Testis (tissue), 2 donors: ENCODE measurements at regions not wholly inside any gene's neighbourhood (a gene's known extent, or its start where the extent isn't known, plus 50 kb on each side); places are given as distances from the start of the nearest gene placed in this dataset.

Experiments
- DNase-seq: peaks from one replicate; pipeline ENCODE4 v3.0.0-alpha.2; 2019
- H3K27ac ChIP-seq, 2 donors: fragments of 200-600 bp; sonication (generic); one replicate each; pipeline ENCODE4 v1.5.1; 2019
- H3K27me3 ChIP-seq: fragments of 200-600 bp; sonication (generic); one replicate; pipeline ENCODE4 v1.5.1; 2019
- H3K36me3 ChIP-seq: fragments of 200-600 bp; sonication (generic); one replicate; pipeline ENCODE4 v1.5.1; 2017; ENCODE audit warnings: low read depth; ENCODE audit errors: missing control alignments
- H3K4me1 ChIP-seq: fragments of 200-600 bp; sonication (generic); one replicate; pipeline ENCODE4 v1.5.1; 2019
- H3K4me3 ChIP-seq, 2 donors: fragments of 200-600 bp; sonication (generic); one replicate each; pipeline ENCODE4 v1.5.1; 2017 to 2019
- H3K9me3 ChIP-seq: fragments of 200-600 bp; sonication (generic); one replicate; pipeline ENCODE4 v1.5.1; 2017
- POLR2A ChIP-seq: fragments of 450-650 bp; IDR thresholded peaks from one replicate; pipeline ENCODE4 v1.6.1; 2017; ENCODE audit warnings: antibody characterized with exemption, mild to moderate bottlenecking, moderate library complexity
- WGBS, 2 donors: methylation state at CpG; one replicate each; pipeline ENCODE4 v1.1.5; 2018; 5-methylcytosine and 5-hydroxymethylcytosine counted together
- intact Hi-C: fragments of 100-400 bp; cut with DNase I; formaldehyde crosslinking; loops from one replicate; pipeline ENCODE4 v1.15.1; 2023; ENCODE audit warnings: low total_unique reads
- TF ChIP-seq, protein P1 (sequence below), 3 experiments: fragments of 450-650 bp in 2 of 3; fragments of 200-600 bp in 1 of 3; sonication (generic) in 1 of 3; IDR thresholded peaks; one replicate each; pipeline ENCODE4 v1.5.1; 2016 to 2019; ENCODE audit warnings: antibody characterized with exemption in 3 of 3, mild to moderate bottlenecking in 2 of 3, moderate library complexity in 1 of 3

DNA sequence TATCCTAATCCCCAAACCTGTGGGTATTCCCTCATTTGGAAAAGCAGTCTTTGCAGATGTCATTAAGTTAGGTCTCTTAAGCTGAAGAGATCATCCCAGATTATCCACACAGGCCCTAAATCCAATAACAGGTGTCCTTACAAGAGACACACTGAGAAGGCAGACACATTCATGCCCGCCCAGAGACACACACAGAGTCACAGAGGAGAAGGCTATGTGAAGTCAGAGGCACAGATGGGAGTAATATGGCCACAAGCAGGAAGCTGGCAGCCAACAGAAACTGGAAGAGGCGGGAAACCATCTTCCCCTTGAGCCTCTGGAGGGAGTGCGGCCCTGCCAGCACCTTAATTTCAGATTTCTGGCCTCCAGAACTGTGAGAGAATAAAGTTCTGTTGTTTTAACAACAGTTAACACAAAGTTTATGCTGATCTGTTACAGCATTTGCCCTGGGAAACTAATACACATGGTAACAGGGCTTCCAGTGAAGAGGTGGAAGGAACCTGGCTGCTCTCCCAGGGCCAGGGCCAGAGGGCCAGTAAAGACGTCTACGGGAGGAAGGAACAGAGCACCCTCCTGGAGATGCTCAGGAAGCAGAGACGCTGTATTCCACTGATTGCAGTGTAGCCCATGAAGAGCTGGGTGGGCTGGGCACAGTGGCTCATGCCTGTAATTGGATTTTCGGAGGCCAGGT lies 217.5 kb downstream of the GLI2 start:
- 50 to 69% methylated on average over 7 of the region's 7 CpGs for WGBS, 2 donors
- no peak for TF ChIP-seq POLR2A
- TF ChIP-seq, protein P1, sequence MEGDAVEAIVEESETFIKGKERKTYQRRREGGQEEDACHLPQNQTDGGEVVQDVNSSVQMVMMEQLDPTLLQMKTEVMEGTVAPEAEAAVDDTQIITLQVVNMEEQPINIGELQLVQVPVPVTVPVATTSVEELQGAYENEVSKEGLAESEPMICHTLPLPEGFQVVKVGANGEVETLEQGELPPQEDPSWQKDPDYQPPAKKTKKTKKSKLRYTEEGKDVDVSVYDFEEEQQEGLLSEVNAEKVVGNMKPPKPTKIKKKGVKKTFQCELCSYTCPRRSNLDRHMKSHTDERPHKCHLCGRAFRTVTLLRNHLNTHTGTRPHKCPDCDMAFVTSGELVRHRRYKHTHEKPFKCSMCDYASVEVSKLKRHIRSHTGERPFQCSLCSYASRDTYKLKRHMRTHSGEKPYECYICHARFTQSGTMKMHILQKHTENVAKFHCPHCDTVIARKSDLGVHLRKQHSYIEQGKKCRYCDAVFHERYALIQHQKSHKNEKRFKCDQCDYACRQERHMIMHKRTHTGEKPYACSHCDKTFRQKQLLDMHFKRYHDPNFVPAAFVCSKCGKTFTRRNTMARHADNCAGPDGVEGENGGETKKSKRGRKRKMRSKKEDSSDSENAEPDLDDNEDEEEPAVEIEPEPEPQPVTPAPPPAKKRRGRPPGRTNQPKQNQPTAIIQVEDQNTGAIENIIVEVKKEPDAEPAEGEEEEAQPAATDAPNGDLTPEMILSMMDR (IDR thresholded peaks at IDR 0.05): no peak
- DNase-seq: no peak
- intact Hi-C loops: no loop called here
- Histone ChIP-seq H3K4me1 (no peaks in the 10 kb centered on the region), H3K27ac (no peak overlapping the region), H3K9me3 (no peaks in the 10 kb centered on the region), H3K27me3 (no peaks in the 10 kb centered on the region), H3K36me3 (no peaks in the 10 kb centered on the region), H3K4me3 (no peak overlapping the region)

DNA sequence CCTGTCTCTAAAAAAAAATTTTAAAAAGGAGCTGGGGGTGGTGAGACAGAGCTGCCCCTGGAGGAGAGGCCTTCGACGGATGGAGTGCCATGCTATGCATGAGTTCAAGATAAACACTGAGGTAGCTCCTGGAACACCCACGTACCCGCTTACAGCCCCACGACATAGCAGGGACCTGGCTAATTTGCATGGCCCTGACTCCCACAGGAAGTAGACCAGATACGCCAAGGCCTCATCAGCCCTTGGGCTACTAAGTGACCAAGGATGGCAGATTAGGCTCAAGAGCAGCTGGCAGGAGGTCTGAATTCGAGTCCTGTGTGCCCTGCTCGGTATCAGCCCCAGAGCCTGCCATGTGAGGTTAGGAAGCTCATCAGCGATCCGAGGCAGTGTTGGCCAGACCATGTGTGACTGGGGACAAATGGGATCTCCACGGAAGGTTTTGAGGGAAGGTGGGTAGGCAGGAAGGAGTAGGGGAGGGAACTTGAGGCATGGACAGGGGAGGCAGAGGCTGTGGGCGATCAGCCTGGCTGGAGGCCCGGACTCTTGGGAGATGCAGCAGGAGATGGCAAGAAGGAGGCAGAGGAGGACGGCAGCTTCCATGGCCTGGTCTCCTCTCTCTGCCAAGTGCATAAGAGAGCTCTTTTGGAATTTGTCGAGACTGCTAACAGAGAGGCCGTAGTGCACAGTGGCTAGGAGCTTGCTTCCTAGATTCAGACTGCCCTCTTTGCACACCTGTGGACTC lies 218.3 kb downstream of the GLI2 start:
- DNase-seq: no peak
- H3K9me3 ChIP-seq: no peaks in the 10 kb centered on the region
- intact Hi-C loops: no loop called here
- no peak overlapping the region for H3K27ac ChIP-seq
- H3K4me3 ChIP-seq: no peak overlapping the region
- WGBS, 2 donors: 84 to 86% methylated on average over 6 to 16 of the region's 16 CpGs
- no peaks in the 10 kb centered on the region for H3K27me3 ChIP-seq
- no peak for TF ChIP-seq POLR2A
- TF ChIP-seq, protein P1 (IDR thresholded peaks at IDR 0.05): no peak
- no peaks in the 10 kb centered on the region for H3K4me1 ChIP-seq
- no peaks in the 10 kb centered on the region for H3K36me3 ChIP-seq

DNA sequence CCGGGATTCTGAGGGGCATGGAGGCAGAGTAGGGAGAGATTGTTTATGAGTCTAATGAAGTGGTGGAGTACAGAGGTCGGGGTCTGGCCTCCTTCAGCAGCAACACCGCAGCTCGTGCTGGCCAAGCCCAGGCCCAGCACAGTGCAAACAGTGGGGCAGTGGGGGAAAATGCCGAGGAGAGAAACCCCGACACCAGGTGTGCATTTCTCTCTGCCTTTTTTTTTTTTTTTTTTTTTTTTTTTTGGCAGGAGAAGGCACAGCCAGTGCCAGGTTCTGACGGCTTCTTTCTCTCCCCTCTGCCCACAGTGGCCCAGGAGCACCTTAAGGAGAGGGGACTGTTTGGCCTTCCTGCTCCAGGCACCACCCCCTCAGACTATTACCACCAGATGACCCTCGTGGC lies 219.3 kb downstream of the GLI2 start:
- intact Hi-C loops: no loop called here
- WGBS, 2 donors: 78 to 81% methylated on average over 7 to 8 of the region's 8 CpGs
- TF ChIP-seq POLR2A: no peak
- TF ChIP-seq, protein P1 (IDR thresholded peaks at IDR 0.05): no peak

DNA sequence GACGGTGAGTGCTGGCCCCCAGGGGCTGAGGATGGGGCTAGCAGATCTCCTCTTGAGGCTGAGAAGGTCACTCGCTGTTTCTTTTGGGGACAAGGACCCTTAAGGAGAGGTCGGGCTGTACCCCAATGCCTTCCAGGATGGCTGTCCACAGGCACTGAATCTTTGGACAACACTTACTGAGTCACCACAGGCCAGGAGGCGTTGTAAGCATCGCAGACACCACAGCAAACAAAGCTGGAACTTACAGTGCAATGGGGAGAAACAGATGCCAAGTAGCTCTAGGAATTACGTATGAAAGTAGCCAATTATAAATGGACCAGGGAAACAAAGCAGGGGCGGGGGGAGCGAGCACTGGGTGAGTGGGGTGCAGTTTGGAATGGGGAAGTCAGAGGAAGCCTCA lies 219.8 kb downstream of the GLI2 start:
- H3K4me1 ChIP-seq: no peaks in the 10 kb centered on the region
- no peak overlapping the region for H3K4me3 ChIP-seq
- H3K9me3 ChIP-seq: no peaks in the 10 kb centered on the region
- WGBS, 2 donors: 73 to 78% methylated on average over 8 of the region's 8 CpGs
- no peak overlapping the region for H3K27ac ChIP-seq
- no peaks in the 10 kb centered on the region for H3K27me3 ChIP-seq
- intact Hi-C loops: no loop called here
- no peak for TF ChIP-seq POLR2A
- TF ChIP-seq, protein P1 (IDR thresholded peaks at IDR 0.05): no peak
- no peak for DNase-seq
- H3K36me3 ChIP-seq: no peaks in the 10 kb centered on the region

More for the DNA sequence above, 219.3 kb downstream of the GLI2 start:
- Histone ChIP-seq H3K36me3 (no peaks in the 10 kb centered on the region), H3K27ac (no peak overlapping the region), H3K4me1 (no peaks in the 10 kb centered on the region), H3K27me3 (no peaks in the 10 kb centered on the region), H3K4me3 (no peak overlapping the region), H3K9me3 (no peaks in the 10 kb centered on the region)
- no peak for DNase-seq
